HG03457 (cell line): ENCODE measurements at regions not wholly inside any gene's neighbourhood (a gene's known extent, or its start where the extent isn't known, plus 50 kb on each side); places are given as distances from the start of the nearest gene placed in this dataset.

Source experiments
- ATAC-seq: cut with Tn5 transposase; IDR thresholded peaks from one replicate; pipeline ENCODE4 v1.9.1; 2021; ENCODE audit warnings: moderate number of reproducible peaks; ENCODE audit not compliant: unreplicated experiment

DNA sequence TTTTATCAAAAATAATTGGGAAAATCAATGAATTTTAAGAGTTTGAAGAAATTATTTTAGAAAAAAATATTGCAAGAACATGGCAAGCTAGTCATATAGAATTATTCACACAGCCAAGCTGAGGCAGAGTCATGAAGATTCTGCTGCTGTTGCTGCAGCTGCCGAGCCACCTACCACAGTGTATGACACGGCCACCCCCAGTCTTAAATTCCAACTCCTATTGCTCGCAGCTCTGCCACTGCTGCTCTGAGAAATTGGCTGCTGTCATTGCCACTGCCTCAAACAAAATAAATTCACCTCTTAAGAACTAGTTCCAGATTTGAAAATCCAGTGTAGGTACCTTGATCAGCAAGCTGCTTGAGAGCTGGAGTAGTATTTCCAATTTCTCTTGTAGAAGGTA, 1318.8 kb upstream of the ACO1 start:
- no peak for ATAC-seq

DNA sequence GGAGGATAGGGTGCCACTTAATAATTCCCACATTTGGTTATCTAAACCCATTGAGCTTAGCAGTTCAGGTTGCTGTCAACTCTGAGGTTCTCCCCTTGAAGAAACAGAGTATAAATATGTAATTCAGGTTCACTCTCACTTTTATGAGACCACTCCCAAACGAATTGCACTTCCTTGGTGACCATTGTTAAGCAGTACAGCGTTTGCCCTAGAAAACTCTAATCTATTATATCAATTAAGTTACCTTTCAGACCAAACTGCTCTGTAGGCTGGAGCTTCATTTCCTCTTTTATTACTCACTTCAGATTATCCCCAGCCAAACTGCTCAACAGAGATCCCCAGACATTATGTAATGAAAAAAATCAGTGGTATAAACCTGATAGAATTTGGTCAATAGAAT, 1317.0 kb upstream of the ACO1 start:
- no peak for ATAC-seq

DNA sequence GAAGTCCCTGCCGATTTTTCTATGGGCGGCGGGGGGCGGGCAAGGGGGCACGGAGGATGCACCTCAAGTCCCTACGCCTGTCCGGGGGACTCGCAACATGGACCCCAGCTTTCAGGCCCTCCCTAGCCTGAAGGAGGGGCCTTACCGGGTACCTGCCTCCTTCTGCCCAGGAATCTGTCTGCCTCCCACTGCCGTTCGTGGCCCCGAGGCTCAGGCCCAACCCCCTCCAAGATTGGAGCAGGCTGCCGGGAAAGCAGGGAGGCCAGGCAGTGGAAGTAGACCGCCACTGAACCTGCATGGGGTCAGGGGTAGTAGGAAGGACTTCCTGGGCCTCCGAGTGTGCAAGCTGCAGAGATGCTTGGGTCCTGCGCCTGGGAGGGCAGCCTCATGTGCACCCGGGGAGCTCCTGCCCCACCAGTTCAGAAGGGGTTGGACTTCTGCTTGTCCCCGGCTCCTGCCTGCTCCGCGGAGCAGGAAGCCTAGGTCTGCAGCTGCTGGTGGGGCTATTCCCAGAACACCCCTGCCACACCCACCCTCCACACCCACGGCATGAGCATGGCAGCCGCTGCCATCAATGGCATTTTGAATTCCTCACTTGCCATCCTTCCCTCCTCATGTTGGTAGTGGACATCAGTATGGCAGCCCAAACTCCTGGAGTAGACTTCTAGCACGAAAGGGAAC, 1312.7 kb upstream of the ACO1 start:
- ATAC-seq, result no peak

DNA sequence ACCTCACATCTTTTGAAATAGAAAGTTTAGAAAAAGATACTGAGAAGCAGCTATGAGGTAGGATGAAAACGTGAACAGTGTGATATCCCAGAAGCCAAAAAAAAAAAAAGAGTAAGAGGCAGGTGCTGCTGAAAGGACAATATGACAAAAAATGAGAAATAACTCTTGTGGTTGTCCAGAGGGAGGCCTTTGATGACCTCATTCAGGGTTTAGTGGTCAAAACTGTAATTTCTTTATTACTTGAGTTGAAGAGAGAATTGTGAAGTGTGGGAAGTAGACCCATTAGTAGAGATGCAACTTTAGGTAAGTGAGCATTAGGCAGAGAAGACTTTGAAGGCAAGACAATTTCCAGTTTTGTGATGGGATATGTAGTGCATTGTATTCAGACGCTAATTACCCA, 1306.3 kb upstream of the ACO1 start:
- ATAC-seq, result peak; percentile 61

DNA sequence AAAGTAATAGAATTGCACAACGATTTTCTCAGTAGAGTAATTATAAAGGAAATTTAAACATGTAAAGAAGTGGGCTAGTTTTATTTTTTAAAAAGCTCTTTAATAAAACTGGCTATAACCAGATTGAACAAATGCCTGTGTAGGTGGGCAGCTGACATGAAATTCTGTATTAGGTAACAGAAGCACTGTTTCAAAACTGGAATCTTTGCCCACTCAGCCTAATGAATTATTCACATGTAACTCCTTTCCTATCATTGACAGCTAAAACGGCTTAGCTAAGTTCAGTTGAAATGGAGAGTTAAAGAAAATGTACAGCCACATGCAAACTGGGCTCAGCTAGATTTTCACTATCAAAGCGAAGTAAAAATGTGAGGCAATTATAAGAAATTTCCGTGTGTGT, 1300.1 kb upstream of the ACO1 start:
- ATAC-seq, result no peak

DNA sequence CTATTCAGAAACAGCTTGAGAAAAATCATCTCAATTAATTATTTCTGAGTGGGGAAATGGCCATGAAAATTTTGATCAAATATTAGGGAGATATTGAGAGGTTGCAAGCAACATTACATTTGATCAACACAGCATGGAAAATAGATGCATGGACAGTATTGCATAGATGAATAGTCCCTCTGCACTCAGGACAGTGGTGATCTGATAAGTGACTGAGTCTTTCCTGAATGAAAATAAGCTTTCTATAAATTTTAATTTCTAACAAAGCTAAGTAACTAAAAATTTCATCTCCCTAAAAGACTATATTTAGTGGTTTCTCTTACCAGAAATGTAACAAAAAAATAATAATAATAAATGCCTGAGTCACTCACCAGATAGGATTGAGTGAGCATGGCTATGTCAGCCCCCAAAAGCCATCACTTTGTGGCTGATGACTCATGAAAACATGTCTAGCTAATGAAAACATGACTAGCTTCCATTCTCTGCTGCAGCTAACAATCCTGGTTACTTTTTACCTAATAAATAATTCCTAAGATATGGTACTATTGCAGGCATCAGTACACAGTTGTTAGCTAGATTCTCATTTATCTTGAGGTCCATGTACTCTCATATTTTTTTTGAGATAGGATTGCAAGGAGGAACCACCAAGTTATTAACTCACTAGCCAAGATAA, 1294.8 kb upstream of the ACO1 start:
- no peak for ATAC-seq

DNA sequence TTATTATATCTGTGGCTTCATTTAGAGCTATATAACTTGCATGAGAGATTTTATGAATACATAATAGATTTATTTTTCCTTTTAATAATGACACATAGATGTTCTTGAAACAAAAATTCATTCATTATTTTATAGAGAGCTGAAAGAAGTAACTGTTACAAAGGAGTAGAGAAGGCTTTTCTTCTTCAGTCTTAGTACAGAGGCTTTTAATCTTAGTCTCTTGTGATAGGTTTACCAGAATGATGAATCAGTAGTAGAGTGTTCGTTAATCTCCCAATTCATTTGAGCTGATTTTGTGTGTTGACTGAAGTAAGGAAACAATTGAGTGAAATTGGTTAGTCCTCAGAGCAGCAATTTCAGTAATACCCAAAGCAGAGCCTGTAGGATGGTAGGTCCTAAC, 1284.1 kb upstream of the ACO1 start:
- no peak for ATAC-seq

DNA sequence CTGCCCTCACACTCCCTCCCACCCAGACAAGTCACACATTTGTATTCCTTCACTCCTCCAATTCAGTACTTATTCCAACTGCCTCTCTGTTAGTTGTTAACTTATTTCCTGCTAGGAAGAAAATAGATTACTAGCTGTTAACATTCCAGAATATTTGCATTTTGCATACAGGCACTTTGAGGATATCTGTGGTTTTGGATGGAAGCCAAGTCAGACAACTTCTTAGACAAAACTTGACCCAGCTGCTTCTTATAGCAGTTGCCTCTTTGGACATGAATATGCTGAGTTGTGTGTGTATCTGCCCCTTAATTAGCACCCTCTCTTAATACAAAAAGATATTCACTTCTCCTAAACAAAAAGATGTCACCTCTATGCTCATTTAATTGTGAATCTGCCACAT, 1280.6 kb upstream of the ACO1 start:
- ATAC-seq, result no peak

DNA sequence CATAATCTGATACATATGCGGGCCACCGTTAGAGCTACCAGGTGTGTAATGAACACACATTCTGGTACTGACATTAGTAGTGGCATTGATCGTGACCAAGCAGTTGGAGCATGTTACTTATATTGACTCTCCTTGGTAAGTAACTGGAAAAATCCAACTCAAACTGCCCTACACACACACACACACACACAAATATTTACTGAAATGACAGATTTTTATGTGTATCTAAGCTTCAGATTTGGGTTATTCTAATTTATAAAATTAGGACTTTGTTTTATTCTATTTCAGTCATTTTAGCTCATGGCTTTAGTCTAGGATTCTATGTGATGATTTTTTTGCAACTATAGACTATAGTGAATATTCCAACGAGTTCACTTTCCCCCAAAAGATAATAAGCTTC, 1280.2 kb upstream of the ACO1 start:
- ATAC-seq, result no peak

DNA sequence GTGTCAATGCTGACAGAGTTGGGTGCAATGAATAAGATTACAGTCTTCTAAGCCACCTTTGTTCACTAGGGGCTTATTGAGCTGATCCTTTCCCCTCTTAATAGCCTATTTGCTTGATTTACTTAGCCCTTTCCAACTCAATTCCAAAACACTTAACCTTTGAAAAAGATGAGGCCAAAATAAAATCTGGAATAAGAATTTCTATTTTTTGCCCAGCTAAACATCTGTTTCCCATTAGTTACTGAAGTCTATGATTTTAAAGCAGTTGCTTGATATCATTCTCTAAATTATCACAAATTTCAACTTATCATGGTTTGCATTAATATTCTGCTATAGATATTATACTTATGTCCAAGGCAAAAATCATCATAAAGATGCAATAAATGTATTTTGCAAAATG, 1272.0 kb upstream of the ACO1 start:
- ATAC-seq, result no peak

DNA sequence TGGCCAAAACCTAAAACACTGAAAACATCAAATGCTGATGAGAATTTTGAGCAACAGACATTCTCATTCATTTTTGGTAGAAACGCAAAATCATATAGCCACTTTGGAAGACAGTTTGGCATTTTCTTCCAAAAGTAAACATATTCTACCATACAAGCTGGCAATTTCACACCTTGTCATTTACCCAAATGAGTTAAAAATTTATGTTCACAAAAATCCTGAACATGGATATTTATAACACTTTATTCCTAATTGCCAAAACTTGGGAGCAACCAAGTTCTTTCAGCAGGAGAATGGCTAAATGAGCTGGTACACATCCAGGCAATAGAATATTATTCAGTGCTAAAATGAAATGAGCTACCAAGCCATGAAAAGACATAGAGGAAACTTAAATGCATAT, 1270.1 kb upstream of the ACO1 start:
- ATAC-seq, result no peak

DNA sequence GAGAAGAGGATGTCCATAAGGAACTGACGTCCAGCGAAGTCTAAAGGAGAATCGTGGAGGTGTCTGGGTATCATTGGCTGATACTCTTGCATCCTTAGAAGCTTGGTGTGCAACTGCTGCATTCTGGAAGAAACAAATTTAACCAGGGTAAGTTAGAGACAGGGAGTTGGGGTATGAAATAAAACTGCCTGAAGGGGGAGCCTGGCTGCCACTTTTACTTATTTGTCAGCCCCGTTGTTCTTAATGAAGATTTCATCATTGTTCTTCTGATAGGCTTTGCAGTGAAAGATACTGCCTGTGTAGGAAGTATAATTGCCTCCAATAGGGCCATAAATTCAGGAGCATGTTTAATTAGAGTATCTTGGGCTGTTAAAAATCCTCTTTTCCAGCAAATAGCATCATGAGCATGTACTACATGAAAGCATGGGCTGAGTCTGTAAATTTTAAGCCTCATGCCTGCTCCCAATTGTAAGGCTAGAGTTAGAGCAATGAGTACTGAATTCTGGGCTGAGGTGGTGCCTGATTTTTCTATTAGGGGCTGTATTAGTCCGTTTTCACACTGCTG, 1264.5 kb upstream of the ACO1 start:
- ATAC-seq, result no peak

DNA sequence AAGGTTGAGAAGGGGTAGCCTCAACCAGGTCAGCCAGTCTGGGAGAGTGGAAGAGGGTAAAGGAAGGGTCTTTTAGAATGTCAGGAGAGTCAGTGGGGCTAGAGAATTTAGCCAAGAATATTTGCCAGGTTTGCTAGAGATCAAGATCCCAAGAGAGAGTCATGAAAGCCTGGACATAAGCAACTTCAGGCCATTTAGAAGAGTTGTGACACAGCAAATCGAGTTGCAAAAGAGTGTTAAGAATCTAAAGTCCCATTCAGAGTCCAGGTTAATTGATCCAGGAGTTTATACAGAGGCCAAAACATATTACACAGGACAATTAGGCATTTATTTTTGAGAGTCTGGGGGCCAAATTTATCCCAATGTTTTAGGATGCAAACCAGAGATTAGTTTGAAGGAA, 1260.1 kb upstream of the ACO1 start:
- no peak for ATAC-seq

DNA sequence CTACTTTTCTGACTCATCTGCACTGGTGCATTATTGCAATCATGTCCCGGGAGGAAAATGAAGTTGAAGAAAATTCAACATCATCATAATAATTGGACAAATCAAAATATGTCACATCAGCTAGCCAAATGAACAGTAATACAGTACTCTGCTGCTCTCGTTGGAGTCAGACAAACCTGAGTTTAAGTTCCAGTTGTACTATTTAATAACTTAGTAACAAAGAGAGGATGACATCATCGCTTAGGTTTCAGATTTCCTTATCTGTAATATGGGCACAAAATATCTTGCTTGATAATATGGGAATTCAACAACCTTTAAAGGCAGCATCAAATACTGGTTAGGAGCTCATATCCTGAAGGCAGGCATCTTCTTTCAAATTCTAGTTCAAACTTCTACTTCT, 1248.9 kb upstream of the ACO1 start:
- ATAC-seq, result no peak

DNA sequence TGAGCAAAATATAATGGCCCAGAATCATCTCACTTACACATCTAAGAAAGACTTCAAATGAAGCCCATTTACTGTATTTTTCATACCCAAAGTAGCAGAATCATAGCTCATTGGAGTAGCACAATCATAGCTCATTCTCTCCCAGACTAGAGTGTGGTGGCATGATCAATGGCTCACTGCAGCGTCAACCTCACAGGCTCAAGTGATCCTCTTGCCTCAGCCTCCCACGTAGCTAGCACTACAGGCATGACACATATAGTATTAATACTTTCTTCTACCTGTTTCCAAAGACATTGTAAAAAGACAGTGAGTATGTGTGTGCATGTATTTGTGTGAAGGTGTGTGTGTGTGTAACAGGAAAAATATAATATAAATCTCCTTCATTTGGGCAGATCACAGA, 1247.9 kb upstream of the ACO1 start:
- no peak for ATAC-seq

DNA sequence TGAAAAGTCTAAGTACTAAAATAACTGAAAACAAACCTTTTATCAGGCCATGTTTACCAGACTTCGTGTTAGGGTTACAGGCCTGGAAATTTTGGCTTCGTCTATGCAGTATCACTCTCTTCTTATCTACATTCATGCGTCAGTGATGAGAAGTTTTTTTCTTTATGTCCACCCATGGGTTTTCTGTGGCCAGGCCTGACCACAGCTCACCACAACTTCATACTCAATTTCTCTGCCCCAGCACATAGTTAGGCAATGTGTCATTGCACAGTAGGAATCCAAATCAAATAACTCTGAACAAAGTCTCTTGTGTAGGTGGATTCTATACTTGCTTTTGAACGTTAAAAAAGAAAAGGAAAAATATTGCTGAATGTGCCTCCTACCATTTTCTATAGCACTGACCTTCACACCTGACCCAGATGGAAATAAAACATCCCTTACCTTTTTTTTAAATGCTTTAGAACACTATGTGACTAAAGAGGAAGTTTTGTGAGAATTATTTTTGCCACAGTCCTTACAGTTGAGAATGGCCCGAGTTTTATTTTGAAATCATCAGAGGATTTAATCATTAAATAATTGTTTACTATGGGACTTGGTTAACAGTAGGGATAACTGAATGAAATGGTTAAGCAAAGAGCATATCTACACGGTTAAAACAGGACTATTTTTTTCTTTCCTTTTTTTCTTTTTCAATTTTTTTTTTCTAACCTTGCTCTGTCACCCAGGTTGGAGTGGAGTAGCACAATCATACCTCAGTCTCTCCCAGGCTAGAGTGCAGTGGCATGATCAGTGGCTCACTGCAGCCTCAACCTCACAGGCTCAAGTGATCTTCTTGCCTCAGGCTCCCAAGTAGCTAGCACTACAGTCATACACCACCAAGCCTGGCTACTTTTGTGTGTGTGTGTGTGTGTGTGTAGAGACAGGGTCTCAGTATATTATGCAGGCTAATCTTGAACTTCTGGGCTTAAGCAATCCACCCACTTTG, 1247.0 kb upstream of the ACO1 start:
- ATAC-seq, result no peak

DNA sequence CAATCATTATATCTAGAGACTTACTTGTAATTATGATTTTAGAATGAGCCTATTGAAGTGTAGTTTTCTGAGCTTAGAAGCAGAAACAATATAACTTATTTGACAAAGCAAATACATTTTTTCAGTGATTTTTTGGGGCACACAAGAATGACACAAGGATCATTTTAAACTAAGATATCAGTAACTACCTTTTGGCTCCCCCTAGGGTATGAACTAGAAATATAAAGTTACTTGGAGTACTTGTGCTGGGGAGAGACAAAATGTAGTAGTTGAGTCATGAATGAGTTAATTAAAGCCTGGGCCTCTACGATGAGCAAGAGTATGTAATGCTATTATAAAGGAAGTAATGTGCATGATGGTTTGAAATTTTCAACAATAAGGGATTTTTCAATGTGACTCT, 1244.1 kb upstream of the ACO1 start:
- no peak for ATAC-seq

DNA sequence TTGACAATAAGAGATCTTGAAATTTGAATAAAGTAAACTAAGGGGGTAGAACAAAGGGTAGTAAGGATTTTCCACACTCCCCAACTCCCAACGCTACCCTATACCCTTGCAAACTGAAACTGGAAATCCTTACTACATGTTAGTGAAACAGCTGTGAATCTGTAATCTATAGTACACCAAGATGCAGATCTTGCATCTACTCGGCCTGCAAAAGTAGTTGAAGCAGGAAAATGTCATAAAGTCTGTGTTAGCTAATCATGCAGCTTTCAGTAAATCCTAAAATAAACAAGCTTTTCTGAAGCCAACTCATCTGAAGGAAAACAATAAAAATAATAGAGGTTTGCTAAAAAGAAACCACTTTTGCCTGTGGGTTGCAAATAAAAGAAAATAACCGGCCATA, 1242.0 kb upstream of the ACO1 start:
- ATAC-seq, result no peak

DNA sequence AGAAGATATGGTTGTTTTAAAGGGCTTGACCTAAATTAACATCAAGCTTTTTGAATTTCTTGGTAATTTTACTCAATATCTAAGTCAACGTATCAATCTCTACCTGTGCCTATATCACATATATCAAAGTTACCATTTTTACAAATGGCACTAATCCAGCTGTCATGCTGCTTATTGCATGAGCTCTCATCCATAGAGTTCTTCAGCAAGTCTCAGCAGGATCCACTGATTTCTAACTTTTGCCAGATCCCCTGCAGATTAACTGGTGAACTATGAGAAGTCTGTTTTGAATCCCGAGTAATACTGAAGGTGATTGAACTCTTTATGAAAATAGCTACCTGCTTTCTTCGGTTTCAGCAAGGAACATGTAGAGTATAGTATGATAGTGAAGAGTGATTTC, 1239.8 kb upstream of the ACO1 start:
- ATAC-seq, result no peak

DNA sequence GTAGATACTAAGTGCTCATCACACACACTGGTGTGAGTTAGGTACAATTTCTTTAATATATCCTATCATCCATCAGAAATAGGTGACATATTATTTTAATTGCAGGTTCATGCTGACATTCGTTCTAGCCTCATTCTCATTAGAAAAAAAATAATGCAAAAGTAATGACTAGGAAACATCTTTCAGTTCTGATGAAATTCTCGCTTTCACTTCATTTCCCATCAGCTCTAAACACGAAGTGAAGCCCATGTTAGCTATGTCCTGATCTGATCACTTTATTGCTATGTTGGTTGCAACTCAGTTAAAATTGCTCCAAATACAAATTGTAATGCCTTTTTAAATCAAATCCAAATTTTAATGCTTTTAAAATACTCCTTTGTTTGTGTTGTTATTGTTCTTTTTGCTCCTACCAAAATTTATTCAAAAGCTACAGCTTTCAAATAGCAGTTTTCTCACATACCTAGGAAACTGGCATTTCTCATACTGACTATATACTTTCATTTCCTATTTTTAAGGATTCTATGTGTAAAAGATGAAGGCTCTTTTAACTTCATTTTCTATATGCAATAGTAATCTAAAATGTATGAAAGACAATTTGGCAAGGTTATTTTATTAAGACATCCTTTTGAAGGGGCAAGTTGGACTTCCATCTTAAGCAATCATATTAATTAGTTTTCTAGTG, 1237.8 kb upstream of the ACO1 start:
- peak; percentile 92 for ATAC-seq

DNA sequence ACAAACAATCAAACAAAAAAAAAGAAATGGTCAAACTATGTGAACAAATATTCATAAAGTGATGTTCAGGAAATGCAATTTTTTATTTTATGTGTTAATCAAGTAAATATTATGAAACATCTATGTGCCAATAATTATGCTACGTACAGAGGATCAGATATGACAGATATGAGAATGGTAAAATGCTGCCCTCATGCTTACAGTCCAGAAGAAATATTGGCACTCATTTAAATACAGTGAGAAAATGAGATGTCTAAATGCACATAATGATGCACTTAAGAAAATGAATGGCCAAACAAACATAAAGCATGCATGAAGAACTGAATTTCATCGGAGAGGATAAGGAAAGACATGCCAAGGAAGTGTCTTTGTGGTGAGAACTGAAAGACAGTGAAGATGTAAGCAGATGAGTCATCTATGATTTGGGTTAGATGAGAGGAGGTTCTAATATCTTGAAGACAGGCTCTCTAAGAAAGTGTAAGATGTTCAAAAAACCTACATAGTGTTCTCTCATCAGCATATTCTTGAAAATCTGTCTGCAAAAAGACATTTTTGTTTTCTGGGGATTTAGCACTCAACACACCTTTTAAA, 1231.1 kb upstream of the ACO1 start:
- ATAC-seq, result peak; percentile 94
